Stimulated activated CD4-positive, alpha-beta T cell treated with anti-CD3 and anti-CD28 coated beads, Interleukin-2, amount 100 ng/mL, for 48 hours (primary cell): ENCODE measurements at regions not wholly inside any gene's neighbourhood (a gene's known extent, or its start where the extent isn't known, plus 50 kb on each side); places are given as distances from the start of the nearest gene placed in this dataset.

Experiments used
- DNase-seq, 2 donors: peaks; one replicate each; pipeline ENCODE4 v3.0.0-alpha.2; 2020

DNA sequence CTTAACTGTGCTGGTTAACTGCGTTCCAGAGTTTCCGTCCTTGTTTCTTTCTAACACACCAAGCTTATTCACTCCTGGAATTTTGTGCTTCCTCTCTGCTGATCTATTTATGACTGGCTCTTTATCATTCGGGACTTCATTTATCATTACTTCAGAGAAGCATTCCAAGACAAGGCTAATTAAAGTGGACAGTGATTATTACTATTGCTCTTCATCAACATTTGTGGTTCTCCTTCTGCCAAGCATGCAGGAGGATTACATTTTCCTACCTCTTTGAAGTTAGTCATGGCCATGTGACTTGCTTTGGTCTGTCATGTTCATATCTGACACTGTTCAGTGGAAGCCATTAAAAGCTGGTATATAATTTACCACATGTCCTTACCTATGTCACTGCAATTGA, 172.4 kb upstream of the AGR3 start:
- no peak for DNase-seq

DNA sequence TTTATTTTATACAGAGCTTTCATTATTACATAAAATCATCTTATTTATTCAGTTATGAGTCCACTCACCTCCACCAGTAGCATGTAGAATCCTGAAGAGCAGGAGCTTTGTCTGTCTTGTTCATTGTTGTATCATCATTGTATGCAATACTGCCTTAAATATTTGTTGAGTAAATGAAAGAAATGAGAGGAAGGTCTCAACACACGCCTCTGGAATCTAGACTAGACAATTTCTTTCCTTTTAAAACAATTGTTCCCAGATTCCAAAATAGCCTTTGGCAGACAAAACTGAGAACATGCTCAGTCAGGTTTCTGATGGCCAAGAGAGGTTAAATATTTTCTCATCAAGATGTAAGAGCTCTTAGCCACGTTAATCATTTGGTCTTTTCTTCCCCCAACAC, 173.1 kb upstream of the AGR3 start:
- no peak for DNase-seq

GRCh38 chr7:17055596-17055995, 173.8 kb upstream of the AGR3 start:
- DNase-seq = no peak

DNA sequence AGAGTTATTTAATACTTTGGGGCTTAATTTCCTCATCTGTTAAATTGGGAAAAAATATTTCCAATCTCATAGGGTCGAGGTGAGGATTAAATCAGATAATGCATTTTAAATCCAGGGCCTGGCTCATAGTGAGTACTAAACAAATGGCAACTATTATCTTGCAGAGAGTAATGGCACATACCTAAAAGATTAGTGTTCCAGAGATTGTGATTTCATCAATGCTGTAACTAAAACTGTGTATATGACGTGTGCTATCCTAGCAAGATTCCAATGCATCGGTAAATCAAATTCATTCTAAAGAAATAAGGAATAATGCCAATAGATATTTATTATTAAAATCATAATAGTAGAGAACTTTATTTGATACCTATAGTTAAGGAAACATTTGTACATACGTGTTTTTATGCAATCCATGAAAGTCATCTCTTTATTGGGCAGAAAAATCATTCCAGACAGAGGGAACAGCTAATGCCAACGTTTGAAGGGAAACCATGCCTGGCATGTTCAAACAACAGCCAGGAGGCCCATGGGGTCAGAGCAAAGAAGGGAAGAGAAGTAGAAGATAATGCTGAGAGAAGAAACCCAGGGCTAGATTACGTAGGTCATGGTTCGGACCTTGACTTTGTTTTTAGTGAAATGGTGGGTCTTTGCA, 174.8 kb upstream of the AGR3 start:
- DNase-seq = no peak

DNA sequence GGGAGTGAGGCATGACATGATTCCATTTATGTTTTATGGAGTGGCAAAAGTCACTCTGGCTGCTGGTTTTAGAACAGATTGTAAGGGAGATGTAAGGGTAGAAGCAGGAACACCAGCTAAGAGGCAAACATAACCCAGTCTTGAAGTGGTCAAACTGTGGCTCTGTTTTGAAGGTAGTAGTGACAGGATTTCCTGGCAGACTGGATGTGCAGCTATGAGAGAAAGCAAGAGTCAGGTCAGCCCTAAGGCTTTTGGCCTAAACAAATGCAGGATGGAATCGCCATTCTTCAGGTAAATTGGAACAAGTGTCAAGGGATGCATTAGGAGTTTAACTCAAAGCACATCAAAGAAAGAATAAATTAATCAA, 175.3 kb upstream of the AGR3 start:
- no peak for DNase-seq

- no peak for DNase-seq
These were observed 176.8 kb upstream of the AGR3 start for GRCh38 chr7:17058568-17058967.

GRCh38 chr7:17060051-17060450, 178.3 kb upstream of the AGR3 start:
- no peak for DNase-seq

DNA sequence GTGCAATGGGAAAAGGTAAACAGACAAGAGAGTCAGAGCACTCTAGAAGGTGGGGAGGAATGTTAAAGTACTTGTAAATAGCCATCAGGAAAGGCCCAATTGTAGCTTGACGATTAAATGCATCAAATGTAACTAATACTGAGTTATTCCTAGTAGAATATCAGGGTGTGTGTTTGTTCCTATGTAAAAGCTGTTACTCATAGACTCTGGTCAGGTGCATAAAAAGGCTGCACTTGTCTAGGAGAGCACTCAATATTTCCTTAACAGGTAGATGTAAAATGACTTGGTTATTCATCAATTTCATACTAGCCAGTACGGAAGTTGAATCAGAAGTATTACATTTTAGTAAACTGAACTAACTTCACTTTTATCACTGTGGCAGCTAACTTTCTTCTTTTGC, 179.7 kb upstream of the AGR3 start:
- DNase-seq = no peak

GRCh38 chr7:17062151-17063044, 180.6 kb upstream of the AGR3 start:
- no peak for DNase-seq

- DNase-seq = no peak
These were observed 181.2 kb upstream of the AGR3 start for GRCh38 chr7:17063045-17063383.

DNA sequence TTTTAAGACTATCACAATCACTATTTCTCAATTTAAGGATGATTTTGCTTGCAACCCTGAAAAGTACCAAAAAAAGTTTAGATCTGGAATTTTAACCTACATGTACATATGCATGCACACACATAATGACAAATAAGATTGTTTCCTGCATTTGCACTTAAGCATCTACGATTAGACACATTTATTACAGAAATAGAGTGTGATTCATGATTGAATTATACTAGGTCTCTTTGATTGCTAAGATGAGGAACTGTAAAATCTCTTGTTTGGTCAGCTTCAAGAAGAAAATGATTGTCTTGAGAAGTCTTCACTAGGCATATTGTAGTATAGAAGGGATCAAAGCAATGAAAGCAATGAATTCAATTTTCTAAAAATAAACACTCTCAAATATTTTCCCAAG, 185.9 kb upstream of the AGR3 start:
- no peak for DNase-seq

- DNase-seq = no peak
These were observed 187.4 kb upstream of the AGR3 start for GRCh38 chr7:17069146-17069545.

- no peak for DNase-seq
These were observed 188.5 kb upstream of the AGR3 start for GRCh38 chr7:17070231-17070708.

GRCh38 chr7:17071866-17072265, 190.1 kb upstream of the AGR3 start:
- no peak for DNase-seq

GRCh38 chr7:17075601-17076255, 193.9 kb upstream of the AGR3 start:
- no peak for DNase-seq

DNA sequence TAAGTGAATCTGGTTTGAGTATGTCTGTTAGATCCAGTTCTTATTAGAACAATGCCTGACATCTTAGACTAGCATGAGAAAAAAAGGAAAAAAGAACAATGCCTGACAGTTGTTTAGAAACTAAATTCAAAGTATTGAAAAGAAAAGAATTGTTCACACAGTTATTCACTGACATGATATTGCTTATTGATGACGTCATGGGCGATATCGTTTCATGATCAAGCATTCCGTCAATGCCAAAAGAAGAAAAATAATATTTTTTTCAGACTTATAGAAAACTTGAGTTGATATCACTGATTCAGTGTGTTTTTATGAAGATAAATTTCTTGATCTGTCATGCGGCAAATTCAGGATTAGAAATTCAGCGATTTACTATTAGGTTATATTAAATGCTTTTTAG, 196.5 kb upstream of the AGR3 start:
- no peak for DNase-seq

DNA sequence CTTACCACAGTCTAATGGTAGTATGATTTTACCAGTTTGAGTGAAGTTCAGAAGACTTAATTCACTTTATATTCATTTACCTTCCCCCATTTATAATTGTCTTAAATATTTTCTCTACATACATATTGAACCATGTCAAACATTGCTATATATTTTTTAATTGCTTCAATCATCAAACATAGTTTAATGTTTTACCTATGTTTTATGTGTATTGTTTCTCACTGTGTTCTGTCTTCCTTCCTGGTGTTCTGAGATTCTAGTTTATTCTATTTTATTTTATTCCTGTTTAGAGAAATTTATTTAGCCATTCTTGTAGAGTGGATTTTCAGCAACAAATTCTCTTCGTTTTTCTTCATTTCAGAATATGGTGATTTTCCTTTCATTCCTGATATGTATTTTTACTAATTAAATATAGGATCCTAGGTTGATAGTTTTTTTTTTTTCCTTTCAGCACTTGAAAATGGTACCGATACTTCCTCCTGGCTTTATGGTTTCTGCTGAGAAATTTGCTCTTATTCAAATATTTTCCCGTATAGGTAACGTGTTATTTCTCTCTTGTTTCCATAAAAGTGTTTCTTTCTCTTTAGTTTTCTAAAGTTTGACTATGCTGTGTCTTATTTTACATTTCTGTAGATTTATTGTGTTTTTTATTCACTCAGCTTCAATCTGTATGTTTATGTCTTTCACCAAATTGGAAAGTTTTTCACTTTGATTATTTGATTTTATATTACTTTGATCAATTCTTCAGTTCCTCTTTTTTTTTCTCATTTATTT, 201.8 kb upstream of the AGR3 start:
- DNase-seq = no peak

DNA sequence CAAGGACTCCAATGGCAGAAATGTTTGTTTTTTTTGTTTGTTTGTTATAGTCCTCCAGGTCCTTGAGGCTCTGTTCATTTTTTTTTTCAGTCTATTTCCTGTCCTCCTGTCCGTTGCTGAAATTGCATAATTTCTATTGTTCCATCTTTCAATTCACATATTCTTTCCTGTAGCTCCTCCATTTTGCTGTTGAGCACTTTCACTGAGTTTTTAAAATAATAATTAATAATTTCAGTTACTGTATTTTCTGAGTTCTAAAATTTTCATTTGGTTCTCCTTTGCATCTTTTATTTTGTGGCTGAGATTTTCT, 202.3 kb upstream of the AGR3 start:
- DNase-seq = no peak

DNA sequence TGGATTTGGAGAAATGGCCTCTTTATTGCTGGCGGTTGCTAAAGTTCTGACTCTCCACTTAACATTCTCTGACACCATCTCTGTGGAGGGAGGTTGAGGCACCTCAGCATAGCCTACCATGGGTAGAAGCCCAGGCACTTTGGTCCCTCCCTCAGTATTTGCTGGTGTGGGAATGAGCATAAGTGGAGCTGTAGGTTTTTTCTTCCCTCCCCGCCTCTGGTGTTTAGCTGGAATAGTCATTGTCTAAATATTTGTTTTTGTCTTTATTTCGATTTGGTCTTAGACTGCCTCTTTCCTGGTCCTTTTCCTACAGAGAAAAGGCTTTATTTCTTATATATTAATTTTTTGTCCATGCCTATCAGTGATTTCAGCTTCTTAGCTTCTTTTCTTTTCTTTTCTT, 203.4 kb upstream of the AGR3 start:
- DNase-seq = no peak

DNA sequence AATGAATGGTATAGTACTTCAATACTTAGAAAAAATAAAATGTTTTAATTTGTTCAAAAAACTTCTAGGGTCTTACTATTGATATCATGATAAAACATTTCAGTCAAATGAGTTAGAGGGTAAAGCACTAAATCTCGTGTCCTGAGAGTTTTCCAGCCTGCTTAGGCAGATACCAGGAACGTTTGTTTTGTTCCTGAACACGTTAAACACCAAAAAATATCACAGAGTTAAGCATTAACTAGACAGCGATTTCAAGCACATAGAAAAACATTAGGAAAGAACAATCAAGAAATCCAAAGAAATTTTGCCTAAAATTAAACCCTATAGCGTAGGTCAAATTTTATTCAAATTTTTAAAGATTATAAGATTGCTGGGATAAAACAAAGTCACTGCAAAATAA, 204.6 kb upstream of the AGR3 start:
- no peak for DNase-seq

DNA sequence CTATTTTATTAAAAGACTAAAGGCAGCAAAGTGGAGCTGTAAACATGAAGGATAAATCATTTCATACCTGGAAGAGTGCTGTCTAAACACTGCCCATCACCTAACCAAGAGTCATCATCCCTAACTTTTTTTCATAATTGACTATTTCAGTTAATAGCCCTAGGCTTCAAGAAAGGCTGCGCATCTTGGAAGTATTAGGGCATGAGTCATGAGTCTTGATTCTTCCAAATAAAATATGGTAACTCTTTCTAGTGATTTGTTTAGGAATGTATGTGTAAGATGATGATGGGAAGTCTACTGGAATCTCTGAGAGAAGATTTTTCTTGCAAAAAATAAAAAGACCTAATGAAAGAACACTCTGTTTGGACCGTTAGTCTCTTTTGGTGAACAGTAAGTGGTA, 207.7 kb upstream of the AHR start:
- DNase-seq = no peak

GRCh38 chr7:17093461-17093860, 205.0 kb upstream of the AHR start:
- DNase-seq = no peak

GRCh38 chr7:17094963-17095574, 203.4 kb upstream of the AHR start:
- no peak for DNase-seq
